HEK293 (cell line): ENCODE measurements at regions not wholly inside any gene's neighbourhood (a gene's known extent, or its start where the extent isn't known, plus 50 kb on each side); places are given as distances from the start of the nearest gene placed in this dataset.

Experiments used
- CTCF ChIA-PET: fragments of 350-600 bp; formaldehyde crosslinking; extraction: SDS; loops from one replicate; lab custom pipeline; 2021; ENCODE audit warnings: antibody characterized with exemption; lab: Yijun Ruan, JAX
- POLR2A ChIA-PET: fragments of 300-600 bp; formaldehyde crosslinking; extraction: SDS; loops from one replicate; lab custom pipeline; 2020; ENCODE audit warnings: antibody characterized with exemption, inconsistent platforms; lab: Yijun Ruan, JAX
- H3K27ac ChIP-seq: fragments of 200-500 bp; sonication (Bioruptor generic); 2 replicates; pipeline ENCODE4 v1.5.1; 2014; ENCODE audit warnings: low read depth, low read length, control low read depth, inconsistent platforms; ENCODE audit errors: extremely low read depth
- H3K36me3 ChIP-seq, 2 experiments: fragments of 200-500 bp in 1 of 2; sonication (Bioruptor generic) in 1 of 2; 1 replicate in 1 of 2; 2 replicates in 1 of 2; pipeline ENCODE4 v1.5.1; 2014 to 2017; ENCODE audit warnings: inconsistent platforms in 2 of 2, low read length in 2 of 2; ENCODE audit not compliant: control insufficient read depth in 2 of 2, insufficient read depth in 1 of 2
- H3K4me1 ChIP-seq: fragments of 200-500 bp; sonication (Bioruptor generic); 2 replicates; pipeline ENCODE4 v1.5.1; 2014; ENCODE audit warnings: mild to moderate bottlenecking, low read length, inconsistent platforms; ENCODE audit not compliant: control insufficient read depth, insufficient read depth
- H3K4me3 ChIP-seq: 2 replicates; pipeline ENCODE4 v1.5.1; 2011; ENCODE audit warnings: low read depth, mild to moderate bottlenecking, control low read depth, low read length, moderate library complexity
- H3K9me3 ChIP-seq: fragments of 200-500 bp; sonication (Bioruptor generic); 2 replicates; pipeline ENCODE4 v1.5.1; 2014; ENCODE audit warnings: low read depth, low read length, inconsistent platforms; ENCODE audit not compliant: control insufficient read depth, insufficient read depth
- GLI2 ChIP-seq: fragments of 450-650 bp; formaldehyde crosslinking; IDR thresholded peaks from 2 replicates; pipeline ENCODE4; 2017; ENCODE audit warnings: missing biosample characterization, missing genetic modification characterization, low read depth, borderline replicate concordance
- INSM2 ChIP-seq: fragments of 450-650 bp; formaldehyde crosslinking; IDR thresholded peaks from 2 replicates; pipeline ENCODE4 v1.5.1; 2016; ENCODE audit warnings: missing biosample characterization, missing genetic modification characterization
- PRDM10 ChIP-seq: fragments of 450-650 bp; formaldehyde crosslinking; IDR thresholded peaks from 2 replicates; pipeline ENCODE4 v1.5.1; 2016; ENCODE audit warnings: missing biosample characterization, missing genetic modification characterization
- PRDM6 ChIP-seq: fragments of 450-650 bp; formaldehyde crosslinking; IDR thresholded peaks from 2 replicates; pipeline ENCODE4 v1.5.1; 2017; ENCODE audit warnings: missing biosample characterization, missing genetic modification characterization
- SP3 ChIP-seq: fragments of 450-650 bp; formaldehyde crosslinking; IDR thresholded peaks from 2 replicates; pipeline ENCODE4 v1.5.1; 2016; ENCODE audit warnings: missing biosample characterization, missing genetic modification characterization
- SP7 ChIP-seq: fragments of 450-650 bp; formaldehyde crosslinking; IDR thresholded peaks from 2 replicates; pipeline ENCODE4 v1.5.1; 2016; ENCODE audit warnings: missing biosample characterization, missing genetic modification characterization
- ZBTB6 ChIP-seq: fragments of 450-650 bp; formaldehyde crosslinking; IDR thresholded peaks from 2 replicates; pipeline ENCODE4 v1.5.1; 2017; ENCODE audit warnings: missing biosample characterization, missing genetic modification characterization
- ZNF148 ChIP-seq: fragments of 450-650 bp; formaldehyde crosslinking; IDR thresholded peaks from 2 replicates; pipeline ENCODE4 v1.5.0; 2017; ENCODE audit warnings: missing biosample characterization, missing genetic modification characterization, borderline replicate concordance
- ZNF23 ChIP-seq: fragments of 450-650 bp; formaldehyde crosslinking; IDR thresholded peaks from 2 replicates; pipeline ENCODE4 v1.5.1; 2016; ENCODE audit warnings: missing biosample characterization, missing genetic modification characterization, borderline replicate concordance
- ZNF354C ChIP-seq: fragments of 450-650 bp; formaldehyde crosslinking; IDR thresholded peaks from 2 replicates; pipeline ENCODE4 v1.5.1; 2016; ENCODE audit warnings: missing biosample characterization, missing genetic modification characterization, low read depth, borderline replicate concordance
- ZNF394 ChIP-seq: fragments of 450-650 bp; formaldehyde crosslinking; IDR thresholded peaks from 2 replicates; pipeline ENCODE4 v1.5.1; 2016; ENCODE audit warnings: missing biosample characterization, missing genetic modification characterization, mild to moderate bottlenecking, moderate library complexity, borderline replicate concordance
- ZNF404 ChIP-seq: fragments of 450-650 bp; formaldehyde crosslinking; IDR thresholded peaks from 2 replicates; pipeline ENCODE4 v1.5.1; 2017; ENCODE audit warnings: missing biosample characterization, missing genetic modification characterization
- ZNF449 ChIP-seq: fragments of 450-650 bp; formaldehyde crosslinking; IDR thresholded peaks from 2 replicates; pipeline ENCODE4 v1.5.1; 2017; ENCODE audit warnings: missing biosample characterization, mild to moderate bottlenecking, missing genetic modification characterization, moderate library complexity
- ZNF549 ChIP-seq: fragments of 450-650 bp; IDR thresholded peaks from 2 replicates; pipeline ENCODE4 v1.5.1; 2018; ENCODE audit warnings: missing biosample characterization, missing genetic modification characterization, mild to moderate bottlenecking, inconsistent platforms, moderate library complexity
- ZNF560 ChIP-seq: fragments of 450-650 bp; formaldehyde crosslinking; IDR thresholded peaks from 2 replicates; pipeline ENCODE4 v1.5.1; 2017; ENCODE audit warnings: missing biosample characterization, missing genetic modification characterization, borderline replicate concordance
- ZNF596 ChIP-seq: fragments of 450-650 bp; IDR thresholded peaks from 2 replicates; pipeline ENCODE4 v1.5.0; 2018; ENCODE audit warnings: missing biosample characterization, mild to moderate bottlenecking, missing genetic modification characterization, moderate library complexity
- ZNF664 ChIP-seq: fragments of 450-650 bp; formaldehyde crosslinking; IDR thresholded peaks from 2 replicates; pipeline ENCODE4 v1.5.1; 2016; ENCODE audit warnings: missing biosample characterization, missing genetic modification characterization
- ZNF677 ChIP-seq: fragments of 450-650 bp; IDR thresholded peaks from 2 replicates; pipeline ENCODE4 v1.5.0; 2018; ENCODE audit warnings: missing biosample characterization, mild to moderate bottlenecking, missing genetic modification characterization, moderate library complexity
- ZSCAN16 ChIP-seq: fragments of 450-650 bp; formaldehyde crosslinking; IDR thresholded peaks from 2 replicates; pipeline ENCODE4 v1.5.1; 2016; ENCODE audit warnings: missing biosample characterization, missing genetic modification characterization
- ZSCAN30 ChIP-seq: fragments of 450-650 bp; IDR thresholded peaks from 2 replicates; pipeline ENCODE4 v1.5.1; 2018; ENCODE audit warnings: missing biosample characterization, mild to moderate bottlenecking, missing genetic modification characterization, moderate library complexity

- no peaks in the 10 kb centered on the region for H3K36me3 ChIP-seq
- H3K4me3 ChIP-seq = no peak overlapping the region
- H3K27ac ChIP-seq = no peak overlapping the region
- no peak for TF ChIP-seq ZNF394 (tag by site-specific recombination)
- TF ChIP-seq ZNF354C (tag by site-specific recombination) = no peak
- no peak for TF ChIP-seq INSM2
- TF ChIP-seq ZNF148 = no peak
- no peak for TF ChIP-seq PRDM6 (tag by site-specific recombination)
- TF ChIP-seq ZNF560 (tag by site-specific recombination) = no peak
- no peak for TF ChIP-seq ZNF596 (tag by site-specific recombination)
- no peak for TF ChIP-seq PRDM10 (tag by site-specific recombination)
- no peak for TF ChIP-seq SP7 (tag by site-specific recombination)
- TF ChIP-seq ZBTB6 (tag by site-specific recombination) = no peak
- TF ChIP-seq SP3 (tag by site-specific recombination) = no peak
- TF ChIP-seq ZNF664 (tag by site-specific recombination) = no peak
- no peak for TF ChIP-seq ZSCAN16 (tag by site-specific recombination)
- TF ChIP-seq, all 188 proteins: peak for 0
- Histone ChIP-seq H3K4me1 (no peaks in the 10 kb centered on the region), H3K9me3 (no peaks in the 10 kb centered on the region)
- ChIA-PET POLR2A (no interaction called here), CTCF (interaction anchor here (0.7 kb wide), 1 partner anchor 18 kb away, joined by 3 read pairs; no protein-coding TSS in a partner anchor)
These were observed 255.8 kb downstream of the ANAPC1 start for GRCh38 chr2:111628221-111628620.

GRCh38 chr2:111629983-111630382 lies 254.0 kb downstream of the ANAPC1 start:
- Histone ChIP-seq H3K4me1 (no peaks in the 10 kb centered on the region), H3K36me3 (no peaks in the 10 kb centered on the region), H3K9me3 (no peaks in the 10 kb centered on the region), H3K4me3 (no peak overlapping the region), H3K27ac (no peak overlapping the region)
- no peak for TF ChIP-seq ZNF449 (tag by site-specific recombination)
- no peak for TF ChIP-seq ZNF23
- TF ChIP-seq ZNF677 (tag by site-specific recombination) = peak; percentile 68; the same call in 1 of the 2 replicates
- no peak for TF ChIP-seq ZSCAN30
- TF ChIP-seq ZNF404 (tag by site-specific recombination) = no peak
- TF ChIP-seq ZNF549 (tag by site-specific recombination) = no peak
- TF ChIP-seq GLI2 (tag by site-specific recombination) = no peak
- ChIA-PET POLR2A (no interaction called here), CTCF (no interaction called here)
